Esophagus squamous epithelium (tissue), 4 donors: ENCODE measurements at regions not wholly inside any gene's neighbourhood (a gene's known extent, or its start where the extent isn't known, plus 50 kb on each side); places are given as distances from the start of the nearest gene placed in this dataset.

Experiments used
- POLR2A ChIP-seq, 4 donors: fragments of 450-650 bp; IDR thresholded peaks; one replicate each; pipeline ENCODE4 v1.6.1; 2017; ENCODE audit warnings: antibody characterized with exemption in 4 of 4, mild to moderate bottlenecking in 4 of 4, moderate library complexity in 3 of 4
- TF ChIP-seq, protein P1 (sequence below), 6 experiments: fragments of 450-650 bp in 4 of 6; fragments of 200-600 bp in 2 of 6; sonication (generic) in 2 of 6; IDR thresholded peaks; one replicate each; pipeline ENCODE4 v1.5.1; 2016 to 2019; ENCODE audit warnings: antibody characterized with exemption in 6 of 6, mild to moderate bottlenecking in 4 of 6, moderate library complexity in 4 of 6

- TF ChIP-seq, protein P1, sequence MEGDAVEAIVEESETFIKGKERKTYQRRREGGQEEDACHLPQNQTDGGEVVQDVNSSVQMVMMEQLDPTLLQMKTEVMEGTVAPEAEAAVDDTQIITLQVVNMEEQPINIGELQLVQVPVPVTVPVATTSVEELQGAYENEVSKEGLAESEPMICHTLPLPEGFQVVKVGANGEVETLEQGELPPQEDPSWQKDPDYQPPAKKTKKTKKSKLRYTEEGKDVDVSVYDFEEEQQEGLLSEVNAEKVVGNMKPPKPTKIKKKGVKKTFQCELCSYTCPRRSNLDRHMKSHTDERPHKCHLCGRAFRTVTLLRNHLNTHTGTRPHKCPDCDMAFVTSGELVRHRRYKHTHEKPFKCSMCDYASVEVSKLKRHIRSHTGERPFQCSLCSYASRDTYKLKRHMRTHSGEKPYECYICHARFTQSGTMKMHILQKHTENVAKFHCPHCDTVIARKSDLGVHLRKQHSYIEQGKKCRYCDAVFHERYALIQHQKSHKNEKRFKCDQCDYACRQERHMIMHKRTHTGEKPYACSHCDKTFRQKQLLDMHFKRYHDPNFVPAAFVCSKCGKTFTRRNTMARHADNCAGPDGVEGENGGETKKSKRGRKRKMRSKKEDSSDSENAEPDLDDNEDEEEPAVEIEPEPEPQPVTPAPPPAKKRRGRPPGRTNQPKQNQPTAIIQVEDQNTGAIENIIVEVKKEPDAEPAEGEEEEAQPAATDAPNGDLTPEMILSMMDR (IDR thresholded peaks at IDR 0.05), result no peak
- no peak for TF ChIP-seq POLR2A (IDR thresholded peaks at IDR 0.05)
These were observed 157.3 kb upstream of the CTNNA2 start for GRCh38 chr2:79355569-79355968.
